ENCODE measurements at regions not wholly inside any gene's neighbourhood (a gene's known extent, or its start where the extent isn't known, plus 50 kb on each side); places are given as distances from the start of the nearest gene placed in this dataset.

DNA sequence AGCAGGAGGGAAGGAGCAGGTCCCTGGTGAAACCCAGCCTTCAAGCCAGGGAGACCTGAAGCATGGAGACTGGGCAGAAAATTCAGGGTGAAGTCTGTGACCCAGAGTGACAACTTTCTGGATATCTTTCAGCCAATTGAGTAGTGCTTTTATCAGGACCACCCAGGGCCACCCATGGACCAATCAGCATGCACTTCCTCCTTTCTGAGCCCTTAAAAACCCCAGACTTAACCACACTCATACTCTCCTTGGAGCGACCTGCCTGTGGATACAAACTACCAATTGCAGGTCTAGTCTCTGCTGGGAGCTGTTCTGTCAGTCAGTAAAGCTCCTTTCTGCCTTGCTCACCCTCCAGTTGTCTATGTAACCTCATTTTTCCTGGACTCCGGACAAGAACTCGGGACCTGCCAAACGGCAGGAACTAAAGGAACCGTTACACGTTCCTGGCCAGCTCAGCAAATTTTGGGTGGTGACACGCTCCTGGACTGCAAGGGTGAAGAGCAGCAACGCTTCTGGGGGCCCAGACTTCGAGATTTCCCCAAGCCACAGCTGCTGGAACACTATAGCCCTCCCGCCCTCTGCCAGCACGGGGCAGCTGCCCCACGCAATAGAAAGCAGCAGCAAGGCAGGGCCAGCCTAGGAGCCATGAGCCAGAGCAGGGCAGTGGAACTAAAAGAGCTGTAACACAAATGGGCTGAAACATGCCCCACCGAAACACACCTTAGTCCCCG, 1183.4 kb downstream of the AMY1C start:
- TF ChIP-seq, protein P1, sequence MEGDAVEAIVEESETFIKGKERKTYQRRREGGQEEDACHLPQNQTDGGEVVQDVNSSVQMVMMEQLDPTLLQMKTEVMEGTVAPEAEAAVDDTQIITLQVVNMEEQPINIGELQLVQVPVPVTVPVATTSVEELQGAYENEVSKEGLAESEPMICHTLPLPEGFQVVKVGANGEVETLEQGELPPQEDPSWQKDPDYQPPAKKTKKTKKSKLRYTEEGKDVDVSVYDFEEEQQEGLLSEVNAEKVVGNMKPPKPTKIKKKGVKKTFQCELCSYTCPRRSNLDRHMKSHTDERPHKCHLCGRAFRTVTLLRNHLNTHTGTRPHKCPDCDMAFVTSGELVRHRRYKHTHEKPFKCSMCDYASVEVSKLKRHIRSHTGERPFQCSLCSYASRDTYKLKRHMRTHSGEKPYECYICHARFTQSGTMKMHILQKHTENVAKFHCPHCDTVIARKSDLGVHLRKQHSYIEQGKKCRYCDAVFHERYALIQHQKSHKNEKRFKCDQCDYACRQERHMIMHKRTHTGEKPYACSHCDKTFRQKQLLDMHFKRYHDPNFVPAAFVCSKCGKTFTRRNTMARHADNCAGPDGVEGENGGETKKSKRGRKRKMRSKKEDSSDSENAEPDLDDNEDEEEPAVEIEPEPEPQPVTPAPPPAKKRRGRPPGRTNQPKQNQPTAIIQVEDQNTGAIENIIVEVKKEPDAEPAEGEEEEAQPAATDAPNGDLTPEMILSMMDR (IDR thresholded peaks at IDR 0.05; ENCODE audit: extremely low read depth in 1 of 2, insufficient read depth in 1 of 2, low read depth in 1 of 2, low read length in 2 of 2): no peak
- no peak for TF ChIP-seq EZH2 (IDR thresholded peaks at IDR 0.05; ENCODE audit: borderline replicate concordance, low read depth, low read length, severe bottlenecking)

Data from endothelial cell of umbilical vein (primary cell).